C4-2B (cell line): ENCODE measurements at regions not wholly inside any gene's neighbourhood (a gene's known extent, or its start where the extent isn't known, plus 50 kb on each side); places are given as distances from the start of the nearest gene placed in this dataset.

ENCODE experiments used
- CTCF ChIP-seq: fragments of 450-650 bp; conservative IDR thresholded peaks from 2 replicates; pipeline ENCODE4 v1.5.1; 2017; ENCODE audit warnings: mild to moderate bottlenecking
- ZFX ChIP-seq: fragments of 450-650 bp; IDR thresholded peaks from 2 replicates; pipeline ENCODE4 v1.6.1; 2017

- TF ChIP-seq CTCF (no peak), ZFX (no peak)
Measured at GRCh38 chr2:236359426-236360045, 95.3 kb upstream of the ASB18 start.
